ENCODE measurements at regions not wholly inside any gene's neighbourhood (a gene's known extent, or its start where the extent isn't known, plus 50 kb on each side); places are given as distances from the start of the nearest gene placed in this dataset.

DNA sequence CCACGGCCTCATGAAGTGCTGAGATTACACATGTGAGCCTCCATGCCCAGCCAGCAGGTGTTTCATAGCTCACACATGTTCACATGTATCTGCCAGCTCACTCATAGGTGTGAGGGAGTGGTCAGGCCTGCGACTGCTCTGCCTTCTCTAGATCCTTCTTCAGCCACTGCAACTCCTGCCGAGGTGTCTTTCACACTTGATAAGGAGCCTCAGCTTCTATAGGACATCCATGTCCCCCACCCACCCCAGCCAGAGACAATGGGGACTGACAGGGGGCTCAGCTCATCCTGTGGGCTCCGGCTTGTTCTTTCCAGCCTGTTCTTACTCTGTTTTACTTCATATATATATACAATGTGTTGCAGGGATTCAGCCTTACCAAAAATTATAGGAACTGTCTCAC lies 286.5 kb upstream of the MGAT5 start:
- TF ChIP-seq EZH2 (IDR thresholded peaks at IDR 0.05; ENCODE audit: borderline replicate concordance, low read length) (no peak), CTCF (IDR thresholded peaks at IDR 0.05; ENCODE audit: low read length) (no peak)
